Right lobe of liver (tissue), 4 donors: ENCODE measurements at regions not wholly inside any gene's neighbourhood (a gene's known extent, or its start where the extent isn't known, plus 50 kb on each side); places are given as distances from the start of the nearest gene placed in this dataset.

Experiments used
- CTCF ChIP-seq, 4 donors: fragments of 200-600 bp in 3 of 4; fragments of 450-650 bp in 1 of 4; IDR thresholded peaks; one replicate each; pipeline versions ENCODE4 v1.5.1 to v1.8.0; 2016 to 2022; ENCODE audit warnings: antibody characterized with exemption in 4 of 4, mild to moderate bottlenecking in 2 of 4
- POLR2A ChIP-seq: fragments of 450-650 bp; IDR thresholded peaks from one replicate; pipeline ENCODE4 v1.6.1; 2017; ENCODE audit warnings: antibody characterized with exemption, mild to moderate bottlenecking
- donor health status: DM: no; HTN: no; CAD: no.
- donor health status: DM: no; HTN: no; CAD: no.
- donor health status: DM: no; HTN: yes; CAD: no.

- no peak for TF ChIP-seq CTCF (IDR thresholded peaks at IDR 0.05)
- TF ChIP-seq POLR2A, result no peak
Measured at GRCh38 chr9:80555782-80556325, 984.1 kb downstream of the TLE4 start.
